ENCODE measurements at regions not wholly inside any gene's neighbourhood (a gene's known extent, or its start where the extent isn't known, plus 50 kb on each side); places are given as distances from the start of the nearest gene placed in this dataset.

- DNase-seq (ENCODE audit: low read depth): no peak
- TF ChIP-seq, protein P1, sequence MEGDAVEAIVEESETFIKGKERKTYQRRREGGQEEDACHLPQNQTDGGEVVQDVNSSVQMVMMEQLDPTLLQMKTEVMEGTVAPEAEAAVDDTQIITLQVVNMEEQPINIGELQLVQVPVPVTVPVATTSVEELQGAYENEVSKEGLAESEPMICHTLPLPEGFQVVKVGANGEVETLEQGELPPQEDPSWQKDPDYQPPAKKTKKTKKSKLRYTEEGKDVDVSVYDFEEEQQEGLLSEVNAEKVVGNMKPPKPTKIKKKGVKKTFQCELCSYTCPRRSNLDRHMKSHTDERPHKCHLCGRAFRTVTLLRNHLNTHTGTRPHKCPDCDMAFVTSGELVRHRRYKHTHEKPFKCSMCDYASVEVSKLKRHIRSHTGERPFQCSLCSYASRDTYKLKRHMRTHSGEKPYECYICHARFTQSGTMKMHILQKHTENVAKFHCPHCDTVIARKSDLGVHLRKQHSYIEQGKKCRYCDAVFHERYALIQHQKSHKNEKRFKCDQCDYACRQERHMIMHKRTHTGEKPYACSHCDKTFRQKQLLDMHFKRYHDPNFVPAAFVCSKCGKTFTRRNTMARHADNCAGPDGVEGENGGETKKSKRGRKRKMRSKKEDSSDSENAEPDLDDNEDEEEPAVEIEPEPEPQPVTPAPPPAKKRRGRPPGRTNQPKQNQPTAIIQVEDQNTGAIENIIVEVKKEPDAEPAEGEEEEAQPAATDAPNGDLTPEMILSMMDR (conservative IDR thresholded peaks at IDR 0.05; ENCODE audit: low read length): no peak
Observed at GRCh38 chr4:89619206-89619962, 217.6 kb downstream of the SNCA start.

GRCh38 chr4:89618151-89618550 is 218.8 kb downstream of the SNCA start:
- no peak overlapping the region for H3K4me3 ChIP-seq (ENCODE audit: low read length)
- TF ChIP-seq, protein P1 (conservative IDR thresholded peaks at IDR 0.05; ENCODE audit: low read length): no peak
- no peak for DNase-seq (ENCODE audit: low read depth)

More at GRCh38 chr4:89619206-89619962, 217.6 kb downstream of the SNCA start:
- H3K4me3 ChIP-seq (ENCODE audit: low read length): no peak overlapping the region

- TF ChIP-seq, protein P1 (conservative IDR thresholded peaks at IDR 0.05; ENCODE audit: low read length): no peak
- no peak overlapping the region for H3K4me3 ChIP-seq (ENCODE audit: low read length)
- DNase-seq (ENCODE audit: low read depth): peak; percentile 26
Observed at GRCh38 chr4:89617317-89617716, 219.6 kb downstream of the SNCA start.

DNA sequence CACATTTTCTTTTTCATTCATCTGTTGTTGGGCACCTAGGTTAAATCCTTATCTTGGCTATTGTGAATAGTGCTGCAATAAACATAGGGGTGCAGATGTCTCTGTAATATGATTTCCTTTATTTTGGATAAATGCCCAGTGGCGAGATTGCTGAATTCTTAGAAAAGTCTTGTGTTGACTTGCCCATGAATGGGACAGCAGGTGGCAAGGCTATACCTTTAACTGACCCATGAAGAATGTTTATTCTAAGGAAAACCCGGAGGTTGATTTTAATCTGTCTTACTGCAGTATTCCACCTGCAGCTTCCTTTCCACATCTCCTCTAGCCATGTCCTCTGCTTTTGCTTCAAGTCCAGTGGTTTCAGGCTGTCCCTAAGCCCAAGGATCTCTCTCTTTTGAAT is 220.6 kb downstream of the SNCA start:
- H3K4me3 ChIP-seq (ENCODE audit: low read length): no peak overlapping the region
- TF ChIP-seq, protein P1 (conservative IDR thresholded peaks at IDR 0.05; ENCODE audit: low read length): no peak
- DNase-seq (ENCODE audit: low read depth): no peak

GRCh38 chr4:89615051-89615450 is 221.9 kb downstream of the SNCA start:
- TF ChIP-seq, protein P1 (conservative IDR thresholded peaks at IDR 0.05; ENCODE audit: low read length): no peak
- DNase-seq (ENCODE audit: low read depth): no peak
- H3K4me3 ChIP-seq (ENCODE audit: low read length): no peak overlapping the region

- H3K4me3 ChIP-seq (ENCODE audit: low read length): no peak overlapping the region
- DNase-seq (ENCODE audit: low read depth): no peak
- TF ChIP-seq, protein P1 (conservative IDR thresholded peaks at IDR 0.05; ENCODE audit: low read length): no peak
Observed at GRCh38 chr4:89614155-89614554, 222.8 kb downstream of the SNCA start.

- DNase-seq (ENCODE audit: low read depth): no peak
- H3K4me3 ChIP-seq (ENCODE audit: low read length): no peak overlapping the region
- TF ChIP-seq, protein P1 (conservative IDR thresholded peaks at IDR 0.05; ENCODE audit: low read length): no peak
Observed at GRCh38 chr4:89610236-89610635, 226.7 kb downstream of the SNCA start.

Data from AG10803 (cell line).